HG03469 (cell line): ENCODE measurements at regions not wholly inside any gene's neighbourhood (a gene's known extent, or its start where the extent isn't known, plus 50 kb on each side); places are given as distances from the start of the nearest gene placed in this dataset.
"Not testable (repeated sequence)": the region's sequence is repeated elsewhere in the genome, so short reads cannot be mapped to it uniquely, and the experiment has no call there.

Source experiments
- ATAC-seq: cut with Tn5 transposase; IDR thresholded peaks from one replicate; pipeline ENCODE4 v1.9.1; 2021; ENCODE audit warnings: mild to moderate bottlenecking, moderate library complexity, moderate number of reproducible peaks; ENCODE audit not compliant: unreplicated experiment

GRCh38 chr9:33734941-33735835, 60.2 kb upstream of the PRSS3 start:
- ATAC-seq = not testable (repeated sequence)

GRCh38 chr9:33737811-33738606, 57.4 kb upstream of the PRSS3 start:
- no peak for ATAC-seq

- no peak for ATAC-seq
Observed at GRCh38 chr9:33739398-33739797, 56.0 kb upstream of the PRSS3 start.

- no peak for ATAC-seq
Observed at GRCh38 chr9:33740075-33740474, 55.3 kb upstream of the PRSS3 start.

GRCh38 chr9:33740958-33741357, 54.4 kb upstream of the PRSS3 start:
- ATAC-seq = not testable (repeated sequence)

- ATAC-seq = no peak
Observed at GRCh38 chr9:33742051-33742450, 53.3 kb upstream of the PRSS3 start.

GRCh38 chr9:33742519-33742918, 52.8 kb upstream of the PRSS3 start:
- no peak for ATAC-seq
